Amygdala (tissue), 56 donors: ENCODE measurements at regions not wholly inside any gene's neighbourhood (a gene's known extent, or its start where the extent isn't known, plus 50 kb on each side); places are given as distances from the start of the nearest gene placed in this dataset.
"Not testable (repeated sequence)": the region's sequence is repeated elsewhere in the genome, so short reads cannot be mapped to it uniquely, and the experiment has no call there.

Experiments used
- DNase-seq, 56 donors: peaks; one replicate each; lab custom pipeline; 2025; lab: John Stamatoyannopoulos, UW

- DNase-seq = no peak
Measured at GRCh38 chr11:105432241-105432995, 177.5 kb upstream of the GRIA4 start.

- DNase-seq = no peak
Measured at GRCh38 chr11:105429096-105429910, 180.6 kb upstream of the GRIA4 start.

GRCh38 chr11:105407101-105407500, 202.8 kb upstream of the GRIA4 start:
- DNase-seq = no peak

GRCh38 chr11:105401269-105401809, 208.5 kb upstream of the GRIA4 start:
- no peak for DNase-seq

- DNase-seq = no peak
Measured at GRCh38 chr11:105399511-105399910, 210.4 kb upstream of the GRIA4 start.

- no peak for DNase-seq
Measured at GRCh38 chr11:105398636-105399035, 211.2 kb upstream of the GRIA4 start.

GRCh38 chr11:105393326-105393725, 216.5 kb upstream of the GRIA4 start:
- no peak for DNase-seq

GRCh38 chr11:105392556-105392955, 217.3 kb upstream of the GRIA4 start:
- DNase-seq = no peak

- no peak for DNase-seq
Measured at GRCh38 chr11:105389952-105390351, 219.9 kb upstream of the GRIA4 start.

- no peak for DNase-seq
Measured at GRCh38 chr11:105388006-105388405, 221.9 kb upstream of the GRIA4 start.

GRCh38 chr11:105381941-105382340, 227.9 kb upstream of the GRIA4 start:
- DNase-seq = no peak

GRCh38 chr11:105377870-105378269, 232.0 kb upstream of the GRIA4 start:
- no peak for DNase-seq

GRCh38 chr11:105372206-105372605, 232.6 kb upstream of the CARD18 start:
- DNase-seq = no peak

- no peak for DNase-seq
Measured at GRCh38 chr11:105371311-105371710, 231.7 kb upstream of the CARD18 start.

- no peak for DNase-seq
Measured at GRCh38 chr11:105368711-105369110, 229.1 kb upstream of the CARD18 start.

- no peak for DNase-seq
Measured at GRCh38 chr11:105367129-105367528, 227.6 kb upstream of the CARD18 start.

GRCh38 chr11:105361651-105362050, 222.1 kb upstream of the CARD18 start:
- DNase-seq = no peak

- DNase-seq = no peak
Measured at GRCh38 chr11:105357764-105358163, 218.2 kb upstream of the CARD18 start.

GRCh38 chr11:105357146-105357545, 217.6 kb upstream of the CARD18 start:
- DNase-seq = no peak

- not testable (repeated sequence) for DNase-seq
Measured at GRCh38 chr11:105349867-105350266, 210.3 kb upstream of the CARD18 start.

GRCh38 chr11:105344938-105345337, 205.4 kb upstream of the CARD18 start:
- DNase-seq = no peak
